DOHH2 (cell line): ENCODE measurements at regions not wholly inside any gene's neighbourhood (a gene's known extent, or its start where the extent isn't known, plus 50 kb on each side); places are given as distances from the start of the nearest gene placed in this dataset.

ENCODE experiments used
- H3F3A ChIP-seq: fragments of 200-600 bp; sonication (generic), shearing (Covaris generic); 2 replicates; pipeline ENCODE4 v1.6.0; 2016; ENCODE audit warnings: antibody characterized with exemption, mild to moderate bottlenecking; ENCODE audit not compliant: control insufficient read depth, insufficient read depth
- H3K27ac ChIP-seq: fragments of 200-600 bp; sonication (generic); 2 replicates; pipeline ENCODE4 v1.5.1; 2014; ENCODE audit warnings: low read depth, mild to moderate bottlenecking, low read length, moderate library complexity
- H3K27me3 ChIP-seq: fragments of 200-600 bp; sonication (generic); 2 replicates; pipeline ENCODE4 v1.6.1; 2014; ENCODE audit warnings: mild to moderate bottlenecking, low read length, mixed read lengths; ENCODE audit not compliant: control insufficient read depth
- H3K36me3 ChIP-seq: fragments of 200-600 bp; sonication (generic); 2 replicates; pipeline ENCODE4 v1.6.1; 2014; ENCODE audit warnings: mild to moderate bottlenecking, low read length, moderate library complexity, mixed read lengths; ENCODE audit not compliant: control insufficient read depth
- H3K4me1 ChIP-seq: fragments of 200-600 bp; sonication (generic); 2 replicates; pipeline ENCODE4 v1.6.1; 2014; ENCODE audit warnings: mild to moderate bottlenecking, low read length, mixed read lengths; ENCODE audit not compliant: control insufficient read depth
- H3K4me2 ChIP-seq: fragments of 200-600 bp; sonication (generic); 2 replicates; pipeline ENCODE4 v1.6.0; 2014; ENCODE audit warnings: mild to moderate bottlenecking, low read length, moderate library complexity
- H3K4me3 ChIP-seq: fragments of 200-600 bp; sonication (generic); 2 replicates; pipeline ENCODE4 v1.5.1; 2014; ENCODE audit warnings: mild to moderate bottlenecking, low read length, mixed read lengths
- H3K79me2 ChIP-seq: fragments of 200-600 bp; sonication (generic); 2 replicates; pipeline ENCODE4 v1.6.1; 2014; ENCODE audit warnings: mild to moderate bottlenecking, low read length, mixed read lengths; ENCODE audit not compliant: control insufficient read depth
- H3K9me2 ChIP-seq: fragments of 200-600 bp; sonication (generic); replicated peaks from 2 replicates; pipeline ENCODE4 v1.6.1; 2014; ENCODE audit warnings: mild to moderate bottlenecking, low read length, mixed read lengths; ENCODE audit not compliant: control insufficient read depth
- H3K9me3 ChIP-seq: fragments of 200-600 bp; sonication (generic); 2 replicates; pipeline ENCODE4 v1.6.1; 2014; ENCODE audit warnings: antibody characterized with exemption, low read length, mixed read lengths; ENCODE audit not compliant: control insufficient read depth, insufficient read depth
- H4K20me1 ChIP-seq: fragments of 200-600 bp; sonication (generic); 2 replicates; pipeline ENCODE4 v1.6.0; 2014; ENCODE audit warnings: low read depth, mild to moderate bottlenecking, antibody characterized with exemption, low read length, moderate library complexity; ENCODE audit not compliant: control insufficient read depth, insufficient read depth
- EZH2phosphoT487 ChIP-seq: fragments of 200-600 bp; sonication (generic); IDR thresholded peaks from 2 replicates; pipeline ENCODE4 v1.6.1; 2017; ENCODE audit warnings: borderline replicate concordance, mild to moderate bottlenecking, antibody characterized with exemption, low read length, moderate library complexity, mixed read lengths
- TF ChIP-seq, protein P1 (sequence below): fragments of 200-600 bp; sonication (generic); IDR thresholded peaks from one replicate; pipeline ENCODE4 v1.5.1; 2014; ENCODE audit warnings: antibody characterized with exemption, mild to moderate bottlenecking, low read depth, low read length; ENCODE audit not compliant: poor library complexity, severe bottlenecking

DNA sequence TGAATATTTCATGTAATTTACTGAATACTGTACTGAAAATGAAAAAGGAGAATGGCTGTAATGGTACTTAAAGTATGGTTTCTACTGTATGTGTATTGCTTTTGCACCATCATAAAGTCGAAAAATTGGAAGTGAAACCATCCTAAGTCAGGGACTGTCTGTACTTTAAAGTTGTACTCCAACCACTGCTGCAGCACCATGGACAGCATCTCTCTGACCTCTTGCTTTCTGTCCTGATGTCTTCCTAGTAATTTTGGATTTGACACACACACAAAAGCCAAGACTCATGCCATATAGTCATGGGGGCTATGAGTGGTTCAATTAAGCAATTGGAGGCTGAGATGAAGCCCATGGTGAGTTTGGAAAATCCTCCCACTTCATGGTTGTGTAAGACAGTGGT is 256.3 kb upstream of the PKDCC start:
- no peak overlapping the region for H3K4me3 ChIP-seq
- no peak for TF ChIP-seq EZH2phosphoT487
- TF ChIP-seq, protein P1, sequence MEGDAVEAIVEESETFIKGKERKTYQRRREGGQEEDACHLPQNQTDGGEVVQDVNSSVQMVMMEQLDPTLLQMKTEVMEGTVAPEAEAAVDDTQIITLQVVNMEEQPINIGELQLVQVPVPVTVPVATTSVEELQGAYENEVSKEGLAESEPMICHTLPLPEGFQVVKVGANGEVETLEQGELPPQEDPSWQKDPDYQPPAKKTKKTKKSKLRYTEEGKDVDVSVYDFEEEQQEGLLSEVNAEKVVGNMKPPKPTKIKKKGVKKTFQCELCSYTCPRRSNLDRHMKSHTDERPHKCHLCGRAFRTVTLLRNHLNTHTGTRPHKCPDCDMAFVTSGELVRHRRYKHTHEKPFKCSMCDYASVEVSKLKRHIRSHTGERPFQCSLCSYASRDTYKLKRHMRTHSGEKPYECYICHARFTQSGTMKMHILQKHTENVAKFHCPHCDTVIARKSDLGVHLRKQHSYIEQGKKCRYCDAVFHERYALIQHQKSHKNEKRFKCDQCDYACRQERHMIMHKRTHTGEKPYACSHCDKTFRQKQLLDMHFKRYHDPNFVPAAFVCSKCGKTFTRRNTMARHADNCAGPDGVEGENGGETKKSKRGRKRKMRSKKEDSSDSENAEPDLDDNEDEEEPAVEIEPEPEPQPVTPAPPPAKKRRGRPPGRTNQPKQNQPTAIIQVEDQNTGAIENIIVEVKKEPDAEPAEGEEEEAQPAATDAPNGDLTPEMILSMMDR: no peak
- H3K27ac ChIP-seq: no peak overlapping the region
- H3K9me2 ChIP-seq: no peaks in the 10 kb centered on the region
- H3K4me1 ChIP-seq: no peaks in the 10 kb centered on the region
- no peaks in the 10 kb centered on the region for H3K9me3 ChIP-seq
- H3K79me2 ChIP-seq: no peaks in the 10 kb centered on the region
- no peaks in the 10 kb centered on the region for H3F3A ChIP-seq
- H3K4me2 ChIP-seq: no peak overlapping the region
- no peaks in the 10 kb centered on the region for H3K27me3 ChIP-seq
- no peaks in the 10 kb centered on the region for H4K20me1 ChIP-seq
- no peaks in the 10 kb centered on the region for H3K36me3 ChIP-seq

DNA sequence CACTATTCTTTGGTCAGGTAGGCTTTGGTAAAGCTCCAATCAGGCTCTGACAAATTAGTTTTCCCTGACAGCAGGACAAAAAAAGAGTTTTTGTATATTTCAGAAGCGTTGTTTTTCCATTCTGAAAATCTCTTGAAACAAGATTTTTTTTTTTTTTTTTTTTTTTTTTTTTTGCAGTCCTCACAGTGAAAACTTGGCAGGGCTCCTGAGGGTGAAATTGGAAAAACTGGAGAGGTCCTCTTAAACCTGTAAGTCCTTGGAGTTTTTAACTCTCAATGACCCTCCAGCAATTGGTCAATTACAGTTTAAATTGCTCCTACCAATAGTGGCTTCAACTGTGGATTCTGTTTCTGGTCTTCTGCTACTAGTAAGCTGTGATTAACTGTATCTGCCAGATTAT is 244.5 kb upstream of the PKDCC start:
- Histone ChIP-seq H3K36me3 (no peaks in the 10 kb centered on the region), H3K4me3 (no peak overlapping the region), H3K27me3 (no peaks in the 10 kb centered on the region), H3K4me1 (no peaks in the 10 kb centered on the region), H3K27ac (no peak overlapping the region), H3K4me2 (no peak overlapping the region), H3K79me2 (no peaks in the 10 kb centered on the region), H4K20me1 (no peaks in the 10 kb centered on the region), H3K9me2 (no peaks in the 10 kb centered on the region), H3K9me3 (no peaks in the 10 kb centered on the region), H3F3A (no peaks in the 10 kb centered on the region)
- no peak for TF ChIP-seq EZH2phosphoT487
- TF ChIP-seq, protein P1: no peak

DNA sequence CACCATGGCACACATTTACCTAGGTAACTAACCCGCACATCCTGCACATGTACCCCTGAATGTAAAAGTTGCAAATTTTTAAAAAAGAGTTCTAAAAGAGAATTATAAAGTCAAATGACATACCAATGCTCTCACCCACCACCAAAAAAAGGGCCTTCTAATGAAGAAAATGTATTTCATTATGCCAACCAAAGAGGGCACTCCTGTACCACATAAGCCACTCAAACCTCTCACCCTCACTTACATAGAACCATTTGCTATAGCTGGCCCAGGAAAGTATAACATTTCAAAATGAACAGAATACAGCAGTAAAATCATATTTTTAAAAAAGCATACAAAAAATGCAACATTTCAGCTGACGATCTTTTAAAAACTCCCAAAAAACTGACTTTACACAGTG is 241.5 kb upstream of the PKDCC start:
- no peaks in the 10 kb centered on the region for H3K27me3 ChIP-seq
- H3K79me2 ChIP-seq: no peaks in the 10 kb centered on the region
- no peaks in the 10 kb centered on the region for H3F3A ChIP-seq
- H3K4me1 ChIP-seq: no peaks in the 10 kb centered on the region
- H3K36me3 ChIP-seq: no peaks in the 10 kb centered on the region
- H4K20me1 ChIP-seq: no peaks in the 10 kb centered on the region
- TF ChIP-seq, protein P1: no peak
- TF ChIP-seq EZH2phosphoT487: no peak
- H3K27ac ChIP-seq: no peak overlapping the region
- H3K9me3 ChIP-seq: no peaks in the 10 kb centered on the region
- H3K4me3 ChIP-seq: no peak overlapping the region
- no peaks in the 10 kb centered on the region for H3K9me2 ChIP-seq
- H3K4me2 ChIP-seq: no peak overlapping the region

DNA sequence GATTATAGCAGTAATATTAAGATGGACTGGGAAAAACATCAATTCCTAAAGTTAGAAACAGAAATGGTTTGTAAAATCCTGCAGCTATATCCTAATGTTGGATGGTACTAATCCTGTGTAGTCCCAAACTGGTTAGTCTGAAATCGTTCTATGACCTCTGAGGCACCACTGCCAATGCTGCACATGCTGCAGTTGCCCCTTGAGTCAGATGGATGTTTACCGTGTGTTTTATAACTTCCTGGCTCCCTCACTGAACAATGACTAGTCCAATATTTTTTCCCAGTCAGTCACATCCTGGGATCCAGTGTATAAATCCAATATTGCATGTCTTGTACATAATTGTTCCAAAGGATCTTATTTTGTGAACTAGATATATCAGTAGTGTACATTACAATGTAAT is 226.7 kb upstream of the PKDCC start:
- no peak for TF ChIP-seq EZH2phosphoT487
- TF ChIP-seq, protein P1: no peak
- Histone ChIP-seq H4K20me1 (no peaks in the 10 kb centered on the region), H3K4me3 (no peak overlapping the region), H3K36me3 (no peaks in the 10 kb centered on the region), H3K27me3 (no peaks in the 10 kb centered on the region), H3K27ac (no peak overlapping the region), H3K79me2 (no peaks in the 10 kb centered on the region), H3K9me2 (no peaks in the 10 kb centered on the region), H3K9me3 (no peaks in the 10 kb centered on the region), H3K4me2 (no peak overlapping the region), H3F3A (no peaks in the 10 kb centered on the region), H3K4me1 (no peaks in the 10 kb centered on the region)
